WTC11 (cell line): ENCODE measurements at regions not wholly inside any gene's neighbourhood (a gene's known extent, or its start where the extent isn't known, plus 50 kb on each side); places are given as distances from the start of the nearest gene placed in this dataset.

Source experiments
- ATAC-seq: fragments of 200-7000 bp; cut with Tn5 transposase; 2 replicates; pipeline ENCODE4 v1.10.0; 2021; ENCODE audit warnings: mild to moderate bottlenecking, moderate library complexity
- CTCF ChIA-PET: fragments of 300-600 bp; sonication (Branson Sonifier 250); formaldehyde crosslinking; loops from one replicate; lab custom pipeline; 2021; ENCODE audit warnings: antibody characterized with exemption; lab: Charles Lee
- POLR2A ChIA-PET: fragments of 350-600 bp; sonication (Branson Sonifier 250); formaldehyde crosslinking; loops from one replicate; lab custom pipeline; 2021; ENCODE audit warnings: antibody characterized with exemption; lab: Charles Lee
- DNase-seq: peaks from one replicate; pipeline ENCODE4 v3.0.0; 2021; ENCODE audit warnings: low spot score
- H3K27ac Mint-ChIP-seq: 2 replicates; pipeline ENCODE4 v1.8.0; 2021; ENCODE audit warnings: mixed read lengths
- H3K27me3 Mint-ChIP-seq: 2 replicates; pipeline ENCODE4 v1.8.0; 2021; ENCODE audit warnings: low read depth, mild to moderate bottlenecking, moderate library complexity, mixed read lengths
- H3K36me3 Mint-ChIP-seq: 2 replicates; pipeline ENCODE4 v1.8.0; 2021; ENCODE audit warnings: mixed read lengths
- H3K4me1 Mint-ChIP-seq: 2 replicates; pipeline ENCODE4 v1.8.0; 2022; ENCODE audit warnings: mixed read lengths
- H3K4me3 Mint-ChIP-seq: 2 replicates; pipeline ENCODE4 v1.8.0; 2021; ENCODE audit warnings: mild to moderate bottlenecking, moderate library complexity, mixed read lengths
- H3K9me3 Mint-ChIP-seq: 2 replicates; pipeline ENCODE4 v1.8.0; 2021; ENCODE audit warnings: mixed read lengths
- ESRRA ChIP-seq: sonication (generic); formaldehyde crosslinking; IDR thresholded peaks from 2 replicates; pipeline ENCODE4 v1.8.1; 2022; ENCODE audit warnings: mild to moderate bottlenecking, missing genetic modification reagents, borderline replicate concordance
- FOXJ3 ChIP-seq: sonication (generic); formaldehyde crosslinking; IDR thresholded peaks from 2 replicates; pipeline ENCODE4 v1.9.0; 2021; ENCODE audit warnings: missing genetic modification reagents, mild to moderate bottlenecking, borderline replicate concordance
- GABPB1 ChIP-seq: sonication (generic); formaldehyde crosslinking; IDR thresholded peaks from 2 replicates; pipeline ENCODE4 v1.8.1; 2023; ENCODE audit warnings: mild to moderate bottlenecking, missing genetic modification reagents
- JAZF1 ChIP-seq: fragments of 250-450 bp; sonication (Bioruptor Pico); IDR thresholded peaks from 2 replicates; pipeline ENCODE4 v1.9.0; 2021; ENCODE audit warnings: moderate library complexity, mild to moderate bottlenecking, inconsistent platforms
- NR1H2 ChIP-seq: sonication (generic); formaldehyde crosslinking; IDR thresholded peaks from 2 replicates; pipeline ENCODE4 v1.9.0; 2021; ENCODE audit warnings: mild to moderate bottlenecking, moderate library complexity, missing genetic modification reagents
- ZNF416 ChIP-seq: fragments of 250-450 bp; sonication (Bioruptor Pico); IDR thresholded peaks from 2 replicates; pipeline ENCODE4 v1.9.0; 2021; ENCODE audit warnings: mild to moderate bottlenecking, inconsistent platforms
- ZNF423 ChIP-seq: fragments of 250-450 bp; sonication (Bioruptor Pico); IDR thresholded peaks from 2 replicates; pipeline ENCODE4 v2.1.2; 2022; ENCODE audit warnings: mild to moderate bottlenecking, moderate library complexity
- ZNF671 ChIP-seq: fragments of 250-450 bp; sonication (Bioruptor Pico); IDR thresholded peaks from 2 replicates; pipeline ENCODE4 v1.8.0; 2021; ENCODE audit warnings: mild to moderate bottlenecking
- TF ChIP-seq, protein P1 (sequence below): sonication (generic); formaldehyde crosslinking; IDR thresholded peaks from 2 replicates; pipeline ENCODE4 v1.8.0; 2022; ENCODE audit warnings: mild to moderate bottlenecking, missing genetic modification reagents
- TF ChIP-seq, protein P2 (sequence below): sonication (generic); formaldehyde crosslinking; IDR thresholded peaks from 2 replicates; pipeline ENCODE4 v1.8.0; 2022; ENCODE audit warnings: mild to moderate bottlenecking, missing genetic modification reagents
- TF ChIP-seq, protein P3 (sequence below): sonication (generic); formaldehyde crosslinking; IDR thresholded peaks from 2 replicates; pipeline ENCODE4 v1.8.1; 2023; ENCODE audit warnings: mild to moderate bottlenecking, missing genetic modification reagents, moderate library complexity
- TF ChIP-seq, protein P4 (sequence below): sonication (generic); formaldehyde crosslinking; IDR thresholded peaks from 2 replicates; pipeline ENCODE4 v1.8.1; 2023; ENCODE audit warnings: mild to moderate bottlenecking, missing genetic modification reagents, moderate library complexity
- TF ChIP-seq, protein P5 (sequence below): fragments of 250-450 bp; sonication (Bioruptor Pico); IDR thresholded peaks from 2 replicates; pipeline ENCODE4 v1.9.0; 2021; ENCODE audit warnings: mild to moderate bottlenecking, borderline replicate concordance
- TF ChIP-seq, protein P6 (sequence below): sonication (generic); formaldehyde crosslinking; IDR thresholded peaks from 2 replicates; pipeline ENCODE4 v1.8.1; 2022; ENCODE audit warnings: mild to moderate bottlenecking, missing genetic modification reagents, moderate library complexity, borderline replicate concordance
- TF ChIP-seq, protein P7 (sequence below): fragments of 200-600 bp; IDR thresholded peaks from 2 replicates; pipeline ENCODE4 v1.8.0; 2022; ENCODE audit warnings: antibody characterized with exemption

DNA sequence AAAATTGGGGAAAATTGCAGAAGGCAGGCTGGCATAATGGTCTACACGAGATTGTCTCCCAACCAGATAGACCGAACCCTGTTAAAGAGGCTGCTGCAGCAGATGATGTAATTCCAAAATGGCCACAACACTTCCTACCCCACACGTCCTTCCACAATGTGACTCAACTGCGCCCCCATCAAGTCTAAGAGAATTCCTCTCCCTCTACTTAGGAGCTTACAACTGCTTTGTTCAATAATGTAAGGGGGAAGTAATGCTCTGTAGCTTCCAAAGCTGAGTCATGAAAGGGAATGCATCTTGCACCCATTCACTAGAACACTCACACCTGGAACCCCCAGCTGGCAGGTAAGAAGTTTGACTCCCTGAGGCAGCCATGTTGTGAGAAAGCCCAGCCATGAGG lies 117.8 kb upstream of the IRS2 start:
- peak; percentile 79 for ATAC-seq
- no peak overlapping the region for H3K4me3 Mint-ChIP-seq
- no peak for DNase-seq
- peaks cover 15% of the 10 kb centered on the region for H3K9me3 Mint-ChIP-seq
- no peak overlapping the region for H3K27ac Mint-ChIP-seq
- TF ChIP-seq NR1H2 (CRISPR knock-in tag) (no peak), ZNF671 (no peak), ESRRA (CRISPR knock-in tag) (no peak), ZNF423 (CRISPR knock-in tag) (no peak), JAZF1 (CRISPR knock-in tag) (no peak), FOXJ3 (CRISPR knock-in tag) (no peak)
- TF ChIP-seq, protein P1, sequence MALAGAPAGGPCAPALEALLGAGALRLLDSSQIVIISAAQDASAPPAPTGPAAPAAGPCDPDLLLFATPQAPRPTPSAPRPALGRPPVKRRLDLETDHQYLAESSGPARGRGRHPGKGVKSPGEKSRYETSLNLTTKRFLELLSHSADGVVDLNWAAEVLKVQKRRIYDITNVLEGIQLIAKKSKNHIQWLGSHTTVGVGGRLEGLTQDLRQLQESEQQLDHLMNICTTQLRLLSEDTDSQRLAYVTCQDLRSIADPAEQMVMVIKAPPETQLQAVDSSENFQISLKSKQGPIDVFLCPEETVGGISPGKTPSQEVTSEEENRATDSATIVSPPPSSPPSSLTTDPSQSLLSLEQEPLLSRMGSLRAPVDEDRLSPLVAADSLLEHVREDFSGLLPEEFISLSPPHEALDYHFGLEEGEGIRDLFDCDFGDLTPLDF (CRISPR knock-in tag): no peak
- TF ChIP-seq, protein P2, sequence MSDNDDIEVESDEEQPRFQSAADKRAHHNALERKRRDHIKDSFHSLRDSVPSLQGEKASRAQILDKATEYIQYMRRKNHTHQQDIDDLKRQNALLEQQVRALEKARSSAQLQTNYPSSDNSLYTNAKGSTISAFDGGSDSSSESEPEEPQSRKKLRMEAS: peak; percentile 42; the same call in 1 of the 2 replicates
- TF ChIP-seq, protein P3, sequence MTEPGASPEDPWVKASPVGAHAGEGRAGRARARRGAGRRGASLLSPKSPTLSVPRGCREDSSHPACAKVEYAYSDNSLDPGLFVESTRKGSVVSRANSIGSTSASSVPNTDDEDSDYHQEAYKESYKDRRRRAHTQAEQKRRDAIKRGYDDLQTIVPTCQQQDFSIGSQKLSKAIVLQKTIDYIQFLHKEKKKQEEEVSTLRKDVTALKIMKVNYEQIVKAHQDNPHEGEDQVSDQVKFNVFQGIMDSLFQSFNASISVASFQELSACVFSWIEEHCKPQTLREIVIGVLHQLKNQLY (CRISPR knock-in tag): no peak
- peaks cover 4% of the 10 kb centered on the region; the same call in 1 of the 2 replicates for H3K27me3 Mint-ChIP-seq
- H3K4me1 Mint-ChIP-seq: peaks cover 14% of the 10 kb centered on the region
- CTCF ChIA-PET: interaction anchor here (0.6 kb wide), 1 partner anchor 121 kb away, joined by 4 read pairs; no protein-coding TSS in a partner anchor
- H3K36me3 Mint-ChIP-seq: peaks cover 7% of the 10 kb centered on the region; the same call in 1 of the 2 replicates
- POLR2A ChIA-PET: interaction anchor here (0.8 kb wide), 1 partner anchor 114 kb away, joined by 5 read pairs; no protein-coding TSS in a partner anchor

DNA sequence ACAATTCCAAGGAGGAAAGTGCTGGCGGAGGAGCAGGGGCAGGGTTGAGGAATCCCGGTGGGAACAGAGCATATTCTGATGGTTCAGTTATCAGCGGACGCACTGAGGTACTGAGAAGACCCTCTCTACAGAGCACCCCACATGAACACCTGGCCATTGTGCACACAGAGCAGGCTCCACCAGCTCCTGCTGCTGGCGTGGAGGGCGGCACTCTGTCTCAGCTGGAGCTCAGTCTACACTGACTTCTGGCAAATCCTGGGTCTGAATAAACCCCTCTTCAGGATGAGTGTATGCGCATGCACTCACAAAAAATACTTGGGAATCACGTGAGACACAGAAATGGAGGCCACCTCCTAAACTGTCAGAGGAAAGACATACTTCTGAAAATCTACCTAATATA lies 114.4 kb upstream of the IRS2 start:
- ChIA-PET CTCF (no interaction called here), POLR2A (no interaction called here)
- ATAC-seq: peak; percentile 62
- H3K4me1 Mint-ChIP-seq: peaks cover 14% of the 10 kb centered on the region
- no peak overlapping the region for H3K27ac Mint-ChIP-seq
- H3K27me3 Mint-ChIP-seq: 0 out of 2 replicates have a peak, but pooled peaks cover 4% of the 10 kb centered on the region
- TF ChIP-seq, protein P4, sequence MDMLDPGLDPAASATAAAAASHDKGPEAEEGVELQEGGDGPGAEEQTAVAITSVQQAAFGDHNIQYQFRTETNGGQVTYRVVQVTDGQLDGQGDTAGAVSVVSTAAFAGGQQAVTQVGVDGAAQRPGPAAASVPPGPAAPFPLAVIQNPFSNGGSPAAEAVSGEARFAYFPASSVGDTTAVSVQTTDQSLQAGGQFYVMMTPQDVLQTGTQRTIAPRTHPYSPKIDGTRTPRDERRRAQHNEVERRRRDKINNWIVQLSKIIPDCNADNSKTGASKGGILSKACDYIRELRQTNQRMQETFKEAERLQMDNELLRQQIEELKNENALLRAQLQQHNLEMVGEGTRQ (CRISPR knock-in tag): peak; percentile 40
- TF ChIP-seq, protein P5, sequence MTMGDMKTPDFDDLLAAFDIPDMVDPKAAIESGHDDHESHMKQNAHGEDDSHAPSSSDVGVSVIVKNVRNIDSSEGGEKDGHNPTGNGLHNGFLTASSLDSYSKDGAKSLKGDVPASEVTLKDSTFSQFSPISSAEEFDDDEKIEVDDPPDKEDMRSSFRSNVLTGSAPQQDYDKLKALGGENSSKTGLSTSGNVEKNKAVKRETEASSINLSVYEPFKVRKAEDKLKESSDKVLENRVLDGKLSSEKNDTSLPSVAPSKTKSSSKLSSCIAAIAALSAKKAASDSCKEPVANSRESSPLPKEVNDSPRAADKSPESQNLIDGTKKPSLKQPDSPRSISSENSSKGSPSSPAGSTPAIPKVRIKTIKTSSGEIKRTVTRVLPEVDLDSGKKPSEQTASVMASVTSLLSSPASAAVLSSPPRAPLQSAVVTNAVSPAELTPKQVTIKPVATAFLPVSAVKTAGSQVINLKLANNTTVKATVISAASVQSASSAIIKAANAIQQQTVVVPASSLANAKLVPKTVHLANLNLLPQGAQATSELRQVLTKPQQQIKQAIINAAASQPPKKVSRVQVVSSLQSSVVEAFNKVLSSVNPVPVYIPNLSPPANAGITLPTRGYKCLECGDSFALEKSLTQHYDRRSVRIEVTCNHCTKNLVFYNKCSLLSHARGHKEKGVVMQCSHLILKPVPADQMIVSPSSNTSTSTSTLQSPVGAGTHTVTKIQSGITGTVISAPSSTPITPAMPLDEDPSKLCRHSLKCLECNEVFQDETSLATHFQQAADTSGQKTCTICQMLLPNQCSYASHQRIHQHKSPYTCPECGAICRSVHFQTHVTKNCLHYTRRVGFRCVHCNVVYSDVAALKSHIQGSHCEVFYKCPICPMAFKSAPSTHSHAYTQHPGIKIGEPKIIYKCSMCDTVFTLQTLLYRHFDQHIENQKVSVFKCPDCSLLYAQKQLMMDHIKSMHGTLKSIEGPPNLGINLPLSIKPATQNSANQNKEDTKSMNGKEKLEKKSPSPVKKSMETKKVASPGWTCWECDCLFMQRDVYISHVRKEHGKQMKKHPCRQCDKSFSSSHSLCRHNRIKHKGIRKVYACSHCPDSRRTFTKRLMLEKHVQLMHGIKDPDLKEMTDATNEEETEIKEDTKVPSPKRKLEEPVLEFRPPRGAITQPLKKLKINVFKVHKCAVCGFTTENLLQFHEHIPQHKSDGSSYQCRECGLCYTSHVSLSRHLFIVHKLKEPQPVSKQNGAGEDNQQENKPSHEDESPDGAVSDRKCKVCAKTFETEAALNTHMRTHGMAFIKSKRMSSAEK (CRISPR knock-in tag): no peak
- peaks cover 8% of the 10 kb centered on the region for H3K9me3 Mint-ChIP-seq
- no peak for DNase-seq
- H3K4me3 Mint-ChIP-seq: peak overlapping the region; percentile 62
- H3K36me3 Mint-ChIP-seq: peaks cover 7% of the 10 kb centered on the region; the same call in 1 of the 2 replicates

DNA sequence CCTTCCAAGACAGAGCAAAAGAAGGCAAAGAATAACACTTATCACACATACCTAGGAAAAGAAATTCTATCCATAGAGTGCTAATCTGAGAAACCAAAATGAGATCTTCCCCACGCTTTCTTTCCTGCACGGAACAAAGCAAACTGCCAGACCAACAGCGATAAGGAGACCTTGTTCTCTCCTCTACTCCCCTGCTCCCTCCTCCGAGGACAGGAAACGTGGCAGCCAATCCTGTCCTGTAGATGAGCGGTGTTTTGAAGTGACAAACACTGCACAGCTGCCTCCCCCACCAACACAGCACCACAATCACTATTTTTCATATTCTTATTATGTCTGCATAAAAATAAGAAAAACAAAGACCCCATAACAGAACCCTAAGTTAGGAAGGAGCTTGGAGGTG lies 113.9 kb upstream of the IRS2 start:
- TF ChIP-seq, protein P6, sequence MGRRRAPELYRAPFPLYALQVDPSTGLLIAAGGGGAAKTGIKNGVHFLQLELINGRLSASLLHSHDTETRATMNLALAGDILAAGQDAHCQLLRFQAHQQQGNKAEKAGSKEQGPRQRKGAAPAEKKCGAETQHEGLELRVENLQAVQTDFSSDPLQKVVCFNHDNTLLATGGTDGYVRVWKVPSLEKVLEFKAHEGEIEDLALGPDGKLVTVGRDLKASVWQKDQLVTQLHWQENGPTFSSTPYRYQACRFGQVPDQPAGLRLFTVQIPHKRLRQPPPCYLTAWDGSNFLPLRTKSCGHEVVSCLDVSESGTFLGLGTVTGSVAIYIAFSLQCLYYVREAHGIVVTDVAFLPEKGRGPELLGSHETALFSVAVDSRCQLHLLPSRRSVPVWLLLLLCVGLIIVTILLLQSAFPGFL (CRISPR knock-in tag): no peak
- TF ChIP-seq, protein P7, sequence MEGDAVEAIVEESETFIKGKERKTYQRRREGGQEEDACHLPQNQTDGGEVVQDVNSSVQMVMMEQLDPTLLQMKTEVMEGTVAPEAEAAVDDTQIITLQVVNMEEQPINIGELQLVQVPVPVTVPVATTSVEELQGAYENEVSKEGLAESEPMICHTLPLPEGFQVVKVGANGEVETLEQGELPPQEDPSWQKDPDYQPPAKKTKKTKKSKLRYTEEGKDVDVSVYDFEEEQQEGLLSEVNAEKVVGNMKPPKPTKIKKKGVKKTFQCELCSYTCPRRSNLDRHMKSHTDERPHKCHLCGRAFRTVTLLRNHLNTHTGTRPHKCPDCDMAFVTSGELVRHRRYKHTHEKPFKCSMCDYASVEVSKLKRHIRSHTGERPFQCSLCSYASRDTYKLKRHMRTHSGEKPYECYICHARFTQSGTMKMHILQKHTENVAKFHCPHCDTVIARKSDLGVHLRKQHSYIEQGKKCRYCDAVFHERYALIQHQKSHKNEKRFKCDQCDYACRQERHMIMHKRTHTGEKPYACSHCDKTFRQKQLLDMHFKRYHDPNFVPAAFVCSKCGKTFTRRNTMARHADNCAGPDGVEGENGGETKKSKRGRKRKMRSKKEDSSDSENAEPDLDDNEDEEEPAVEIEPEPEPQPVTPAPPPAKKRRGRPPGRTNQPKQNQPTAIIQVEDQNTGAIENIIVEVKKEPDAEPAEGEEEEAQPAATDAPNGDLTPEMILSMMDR: no peak
- TF ChIP-seq ZNF416 (CRISPR knock-in tag) (no peak), GABPB1 (no peak)
- POLR2A ChIA-PET: no interaction called here
- DNase-seq (no peak), ATAC-seq (peak; percentile 77)
- peak overlapping the region; percentile 62 for H3K4me3 Mint-ChIP-seq
- H3K27me3 Mint-ChIP-seq: 0 out of 2 replicates have a peak, but pooled peaks cover 4% of the 10 kb centered on the region
- no peak overlapping the region for H3K27ac Mint-ChIP-seq
- peaks cover 8% of the 10 kb centered on the region for H3K9me3 Mint-ChIP-seq
- CTCF ChIA-PET: no interaction called here
- peaks cover 7% of the 10 kb centered on the region; the same call in 1 of the 2 replicates for H3K36me3 Mint-ChIP-seq
- peaks cover 14% of the 10 kb centered on the region for H3K4me1 Mint-ChIP-seq
